ENCODE measurements at regions not wholly inside any gene's neighbourhood (a gene's known extent, or its start where the extent isn't known, plus 50 kb on each side); places are given as distances from the start of the nearest gene placed in this dataset.

GRCh38 chr18:78732273-78733210, 247.1 kb upstream of the SALL3 start:
- TF ChIP-seq, protein P1, sequence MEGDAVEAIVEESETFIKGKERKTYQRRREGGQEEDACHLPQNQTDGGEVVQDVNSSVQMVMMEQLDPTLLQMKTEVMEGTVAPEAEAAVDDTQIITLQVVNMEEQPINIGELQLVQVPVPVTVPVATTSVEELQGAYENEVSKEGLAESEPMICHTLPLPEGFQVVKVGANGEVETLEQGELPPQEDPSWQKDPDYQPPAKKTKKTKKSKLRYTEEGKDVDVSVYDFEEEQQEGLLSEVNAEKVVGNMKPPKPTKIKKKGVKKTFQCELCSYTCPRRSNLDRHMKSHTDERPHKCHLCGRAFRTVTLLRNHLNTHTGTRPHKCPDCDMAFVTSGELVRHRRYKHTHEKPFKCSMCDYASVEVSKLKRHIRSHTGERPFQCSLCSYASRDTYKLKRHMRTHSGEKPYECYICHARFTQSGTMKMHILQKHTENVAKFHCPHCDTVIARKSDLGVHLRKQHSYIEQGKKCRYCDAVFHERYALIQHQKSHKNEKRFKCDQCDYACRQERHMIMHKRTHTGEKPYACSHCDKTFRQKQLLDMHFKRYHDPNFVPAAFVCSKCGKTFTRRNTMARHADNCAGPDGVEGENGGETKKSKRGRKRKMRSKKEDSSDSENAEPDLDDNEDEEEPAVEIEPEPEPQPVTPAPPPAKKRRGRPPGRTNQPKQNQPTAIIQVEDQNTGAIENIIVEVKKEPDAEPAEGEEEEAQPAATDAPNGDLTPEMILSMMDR (IDR thresholded peaks at IDR 0.05; ENCODE audit: insufficient read depth, low read length): no peak
- no peak overlapping the region for H3K4me3 ChIP-seq (ENCODE audit: low read depth, low read length)
- DNase-seq (ENCODE audit: low read depth): no peak

DNA sequence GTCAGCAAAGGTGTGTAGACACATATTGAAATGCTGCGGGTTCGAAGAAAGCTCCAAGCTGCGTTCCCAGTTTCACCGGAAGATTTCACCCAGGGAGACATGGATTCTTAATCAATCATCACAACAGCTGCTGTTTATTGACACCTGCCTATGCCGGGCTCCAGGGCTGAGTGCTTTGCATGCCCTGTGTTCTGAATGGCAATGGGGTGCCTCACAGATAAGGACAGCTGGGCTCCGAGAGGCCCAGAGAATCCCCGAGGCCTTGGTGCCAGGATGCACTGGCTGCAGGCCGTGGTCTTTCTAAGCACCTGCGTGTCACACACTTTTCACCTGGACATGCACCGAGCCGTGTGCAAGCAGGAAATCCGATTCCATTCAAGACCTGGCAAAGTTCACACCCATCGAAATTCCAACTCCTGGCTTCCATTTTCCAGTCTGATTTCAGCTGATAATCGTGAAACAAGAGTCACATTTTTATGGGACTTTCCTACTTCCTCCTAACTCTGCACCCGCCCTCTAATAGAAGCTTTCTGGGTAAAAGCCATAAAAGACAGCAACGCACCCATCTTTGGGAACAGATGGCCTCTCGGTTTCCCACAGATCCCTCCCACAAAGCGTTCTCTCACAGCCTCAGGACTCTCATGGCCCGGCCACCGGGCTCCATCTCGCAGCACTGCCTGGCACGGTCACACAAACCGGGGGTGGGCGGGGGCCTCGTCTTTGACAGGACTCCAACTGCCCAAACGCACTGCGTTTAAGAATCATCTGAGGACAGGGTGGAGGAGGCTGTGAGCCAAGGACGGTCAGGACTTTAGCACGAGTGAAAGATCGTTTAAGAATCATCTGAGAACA, 245.6 kb upstream of the SALL3 start:
- TF ChIP-seq, protein P1 (IDR thresholded peaks at IDR 0.05; ENCODE audit: insufficient read depth, low read length): no peak
- DNase-seq (ENCODE audit: low read depth): no peak
- H3K4me3 ChIP-seq (ENCODE audit: low read depth, low read length): no peak overlapping the region

DNA sequence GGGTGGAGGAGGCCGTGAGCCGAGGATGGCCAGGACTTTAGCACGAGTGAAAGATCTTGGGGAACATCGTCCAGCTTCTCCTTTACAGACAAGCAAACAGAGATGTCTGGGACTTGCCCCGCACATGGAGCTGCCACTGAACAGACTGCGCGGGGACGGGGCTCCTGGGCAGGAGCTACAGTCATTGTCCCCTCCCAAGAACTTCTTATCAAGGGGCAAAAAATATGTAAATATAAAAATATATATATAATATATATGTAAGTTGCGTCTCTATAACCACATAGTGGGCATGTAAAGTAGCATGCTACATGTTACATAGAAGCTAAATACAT, 245.0 kb upstream of the SALL3 start:
- TF ChIP-seq, protein P1 (IDR thresholded peaks at IDR 0.05; ENCODE audit: insufficient read depth, low read length): no peak
- DNase-seq (ENCODE audit: low read depth): no peak
- H3K4me3 ChIP-seq (ENCODE audit: low read depth, low read length): no peak overlapping the region

DNA sequence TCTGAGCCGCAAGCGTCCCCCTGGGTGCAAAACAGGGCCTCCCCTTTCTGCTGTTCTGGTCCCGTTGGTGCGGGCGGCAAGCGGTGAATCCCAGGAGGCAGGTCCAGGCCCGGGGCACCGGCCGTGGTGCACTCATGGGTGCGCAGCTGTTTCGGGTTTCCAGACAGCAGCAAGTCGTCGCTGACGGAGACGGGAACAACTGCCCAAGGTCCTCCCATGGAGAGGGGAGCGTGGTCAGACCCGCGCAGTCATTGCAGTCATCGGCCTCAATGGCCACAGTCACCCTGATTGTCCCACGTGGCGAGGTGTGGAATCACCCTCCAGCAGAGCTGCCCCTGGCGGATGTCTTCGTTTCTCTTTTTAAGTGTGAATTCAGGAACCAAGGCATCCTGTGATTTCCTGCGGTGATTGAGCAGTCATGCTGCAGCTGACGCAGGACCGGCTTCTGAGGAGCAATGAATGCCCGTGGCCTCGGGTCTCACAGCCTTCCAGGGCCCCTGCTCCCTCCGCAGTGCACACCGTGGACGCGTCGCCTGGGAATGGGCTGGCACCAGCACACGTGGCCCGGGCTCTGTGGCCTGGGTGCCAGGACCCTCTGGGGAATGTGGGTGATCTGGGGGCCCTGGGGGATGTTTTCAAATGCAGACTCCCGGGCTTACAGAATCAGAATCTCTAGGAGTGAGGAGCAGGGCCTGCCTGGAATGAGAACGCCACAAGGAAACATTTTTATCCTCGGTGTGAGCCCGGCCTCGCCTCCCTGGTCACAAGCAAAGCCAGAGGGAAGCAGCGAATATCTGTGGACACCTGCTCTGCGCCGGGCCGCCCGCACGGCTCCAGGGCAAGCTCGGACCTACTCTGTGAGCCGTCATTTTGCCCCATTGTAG, 244.2 kb upstream of the SALL3 start:
- TF ChIP-seq, protein P1 (IDR thresholded peaks at IDR 0.05; ENCODE audit: insufficient read depth, low read length): no peak
- DNase-seq (ENCODE audit: low read depth): no peak
- H3K4me3 ChIP-seq (ENCODE audit: low read depth, low read length): no peak overlapping the region

DNA sequence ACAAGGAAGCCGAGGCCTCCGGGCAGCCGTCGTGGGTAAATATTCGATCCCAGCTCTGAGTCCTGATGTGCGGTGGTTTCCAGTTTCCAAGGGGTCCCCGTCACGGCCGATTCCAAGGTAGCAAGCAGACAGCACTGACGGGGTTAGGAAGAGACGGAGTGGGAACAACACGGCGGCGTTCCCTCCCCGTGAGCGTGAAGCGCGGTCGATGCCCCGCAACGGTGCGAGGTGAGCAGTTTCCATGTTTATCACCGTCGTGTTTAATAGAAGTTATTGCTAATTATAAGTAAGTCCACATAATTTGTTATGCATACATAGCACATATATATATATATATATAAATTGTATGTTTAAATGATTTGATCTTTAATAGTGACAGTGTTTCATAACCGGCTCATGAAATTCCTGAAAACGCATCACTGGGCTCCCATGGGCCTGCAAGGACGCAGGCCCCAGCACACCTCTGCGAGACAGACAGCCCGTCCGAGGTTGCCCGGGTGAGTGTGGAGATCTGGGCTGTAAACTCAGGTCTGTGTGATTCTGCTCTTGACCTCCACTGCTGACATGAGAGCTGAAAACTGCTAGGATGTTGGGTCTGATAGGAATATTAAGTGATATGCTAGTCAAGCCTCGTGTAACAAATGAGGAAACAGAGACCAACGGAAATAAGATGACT, 243.5 kb upstream of the SALL3 start:
- no peak for DNase-seq (ENCODE audit: low read depth)
- TF ChIP-seq, protein P1 (IDR thresholded peaks at IDR 0.05; ENCODE audit: insufficient read depth, low read length): no peak
- H3K4me3 ChIP-seq (ENCODE audit: low read depth, low read length): no peak overlapping the region

All from fibroblast of the aortic adventitia (primary cell).